NCI-H2171 treated with DMSO at 0.1 percent for 48 hours (cell line): ENCODE measurements at regions not wholly inside any gene's neighbourhood (a gene's known extent, or its start where the extent isn't known, plus 50 kb on each side); places are given as distances from the start of the nearest gene placed in this dataset.
"Not testable (repeated sequence)": the region's sequence is repeated elsewhere in the genome, so short reads cannot be mapped to it uniquely, and the experiment has no call there.

ENCODE experiments used
- DNase-seq: peaks from one replicate; lab custom pipeline; 2025; lab: John Stamatoyannopoulos, UW

- DNase-seq: not testable (repeated sequence)
Observed at GRCh38 chr6:78807655-78808355, 59.5 kb upstream of the IRAK1BP1 start.

GRCh38 chr6:78808356-78808891, 58.9 kb upstream of the IRAK1BP1 start:
- no peak for DNase-seq

DNA sequence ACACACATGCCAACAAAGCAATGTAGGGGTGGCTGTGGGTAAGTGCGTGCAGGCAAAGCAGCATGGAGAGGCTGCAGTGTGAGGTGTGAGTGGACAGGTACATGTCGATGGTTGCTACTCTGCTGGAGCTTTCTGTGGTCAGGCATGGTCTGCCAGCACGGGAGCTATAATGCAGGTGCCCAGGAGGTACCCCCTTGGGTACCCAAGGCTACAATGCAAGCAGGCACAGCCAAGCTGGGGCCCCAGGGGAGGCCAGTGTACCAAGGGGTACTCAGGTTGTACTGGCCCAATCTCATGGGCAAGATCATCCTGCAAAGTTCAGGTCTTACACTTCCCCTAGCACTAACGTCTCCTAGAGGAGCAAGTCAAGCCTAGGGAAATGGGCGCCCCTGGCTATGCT, 58.4 kb upstream of the IRAK1BP1 start:
- DNase-seq: no peak

- peak; percentile 37 for DNase-seq
Observed at GRCh38 chr6:78810146-78810545, 57.2 kb upstream of the IRAK1BP1 start.

GRCh38 chr6:78810698-78811097, 56.7 kb upstream of the IRAK1BP1 start:
- DNase-seq: no peak
